NCI-H345 treated with DMSO at 0.1 percent for 48 hours (cell line): ENCODE measurements at regions not wholly inside any gene's neighbourhood (a gene's known extent, or its start where the extent isn't known, plus 50 kb on each side); places are given as distances from the start of the nearest gene placed in this dataset.
"Not testable (repeated sequence)": the region's sequence is repeated elsewhere in the genome, so short reads cannot be mapped to it uniquely, and the experiment has no call there.

Experiments
- DNase-seq: peaks from one replicate; lab custom pipeline; 2025; ENCODE audit not compliant: unreplicated experiment; lab: John Stamatoyannopoulos, UW

DNA sequence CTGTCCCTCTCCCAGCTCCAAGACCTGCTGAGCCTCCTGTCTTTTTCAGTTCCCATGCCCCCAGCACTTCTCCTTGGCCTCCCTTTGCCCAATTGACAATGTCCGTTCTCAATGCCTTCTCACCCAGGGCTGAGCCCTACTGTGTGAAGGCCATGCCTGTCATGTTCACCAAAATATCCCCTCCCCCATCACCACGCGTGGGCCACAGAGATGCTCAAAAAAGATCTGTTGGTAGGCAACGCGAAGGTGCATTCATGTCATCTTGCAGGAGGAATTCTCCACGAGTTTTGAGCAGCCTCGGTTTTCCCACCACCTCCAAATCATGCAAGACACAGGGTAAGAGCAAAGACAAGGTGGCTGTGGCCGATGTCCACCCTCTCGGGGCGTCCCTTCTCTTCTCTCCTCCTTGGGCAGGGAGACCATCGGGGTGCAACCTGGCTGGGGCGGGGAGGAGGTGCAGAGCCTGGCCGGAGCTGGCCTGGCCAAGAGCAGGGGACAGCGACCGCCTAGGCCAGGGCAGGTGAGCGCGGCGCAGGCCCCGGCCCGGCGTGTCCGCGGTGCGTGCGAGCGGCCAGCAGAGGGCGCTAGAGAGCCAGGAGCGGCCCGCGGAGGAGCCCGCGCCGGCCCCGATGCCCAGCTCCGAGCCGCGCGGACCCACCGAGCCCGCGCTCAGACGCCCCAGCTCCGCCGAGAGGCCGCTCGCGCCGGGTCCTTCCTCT, 56.3 kb upstream of the KRTAP5-11 start:
- peak; percentile 40 for DNase-seq

DNA sequence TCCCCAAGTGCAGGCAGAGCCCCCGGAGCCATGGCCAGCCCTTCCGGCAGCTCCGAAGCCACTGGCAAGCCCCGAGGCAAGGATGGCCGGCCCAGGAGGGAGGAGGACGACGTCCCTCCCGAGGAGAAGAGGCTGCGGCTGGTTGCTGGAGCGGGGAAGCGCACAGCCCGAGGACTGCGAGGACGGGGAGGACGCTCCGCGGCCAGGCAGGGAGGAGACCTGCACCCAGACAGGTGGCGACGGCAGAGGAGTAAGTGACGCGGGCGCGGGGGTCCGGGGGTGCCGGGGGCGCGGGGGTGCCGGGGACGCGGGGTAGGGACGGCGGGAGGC, 56.8 kb upstream of the KRTAP5-11 start:
- peak; percentile 15 for DNase-seq

GRCh38 chr11:71639916-71640315, 57.2 kb upstream of the KRTAP5-11 start:
- DNase-seq: not testable (repeated sequence)

DNA sequence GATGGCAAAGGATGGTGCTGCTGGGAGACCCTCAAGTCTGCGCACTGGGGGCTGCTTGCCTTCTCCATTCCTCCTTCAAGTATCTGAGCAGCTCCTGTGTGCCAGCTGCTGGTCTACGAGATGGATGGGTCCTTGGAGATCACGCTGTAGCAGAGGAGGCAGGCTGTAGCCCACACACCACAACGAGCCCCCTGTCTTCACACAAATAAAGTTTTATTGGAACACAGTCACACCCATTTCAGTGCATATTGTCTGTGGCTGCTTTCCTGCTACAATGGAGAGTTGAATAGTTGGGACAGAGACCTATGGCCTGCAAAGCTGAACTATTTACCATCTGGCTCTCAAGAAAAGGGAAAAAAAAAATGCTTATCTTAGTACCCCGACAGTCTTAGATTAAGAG, 64.4 kb upstream of the KRTAP5-11 start:
- DNase-seq: not testable (repeated sequence)

DNA sequence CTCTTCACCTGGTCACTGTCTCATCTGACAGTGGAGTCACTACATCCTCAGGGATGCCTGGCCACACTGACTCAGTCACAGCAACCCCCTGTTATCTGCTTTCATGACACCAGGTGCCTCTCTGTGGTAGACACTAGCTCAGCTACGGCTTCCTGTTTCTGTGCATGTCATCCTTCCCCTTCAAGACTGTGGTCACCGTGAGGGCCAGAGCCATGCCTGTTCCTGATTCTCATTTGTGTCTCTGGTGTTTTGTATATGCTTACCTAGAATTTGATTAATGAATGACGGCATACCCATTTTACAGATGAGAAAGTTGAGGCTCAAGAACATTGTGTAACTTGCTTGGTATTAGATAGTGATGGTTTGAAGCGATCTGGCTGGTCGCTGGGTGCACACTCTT, 70.3 kb upstream of the KRTAP5-11 start:
- not testable (repeated sequence) for DNase-seq

DNA sequence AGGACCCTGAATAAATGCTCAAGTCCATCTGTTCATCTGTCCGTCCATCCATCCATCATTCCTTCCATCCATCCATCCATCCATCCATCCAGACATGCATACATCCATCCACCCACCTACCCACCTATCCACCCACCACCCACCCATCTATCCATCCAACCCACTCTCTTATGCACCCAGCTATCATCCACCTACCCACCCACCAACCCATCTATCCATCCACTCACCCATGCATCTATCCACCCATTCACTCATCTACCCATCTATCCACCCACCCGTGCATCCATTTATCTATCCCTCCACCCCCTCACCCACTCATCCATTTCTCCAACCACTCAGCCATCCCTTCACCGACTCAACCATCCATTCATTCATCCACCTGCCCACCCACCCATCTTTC, 71.7 kb upstream of the KRTAP5-11 start:
- DNase-seq: not testable (repeated sequence)

GRCh38 chr11:71655041-71655440, 72.4 kb upstream of the KRTAP5-11 start:
- not testable (repeated sequence) for DNase-seq

DNA sequence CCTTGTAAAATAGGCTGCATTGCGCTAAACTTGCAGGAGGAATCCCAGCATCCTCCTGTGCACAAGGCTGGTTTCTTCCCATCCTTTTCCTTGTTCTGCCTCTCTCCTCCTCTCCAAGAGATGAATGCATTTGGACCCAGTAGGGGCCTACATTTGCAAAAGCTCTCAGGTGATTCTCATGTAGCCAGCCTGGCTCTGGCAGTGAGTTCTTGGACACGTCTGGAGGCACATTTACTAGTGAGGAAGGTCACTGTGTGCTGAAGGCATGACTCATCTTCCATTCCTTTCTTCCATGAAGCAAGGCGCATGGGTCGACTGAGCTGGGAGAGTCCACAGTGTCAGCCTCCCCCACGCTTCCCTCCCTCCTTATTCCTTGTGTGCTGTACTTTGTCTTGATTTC, 73.8 kb upstream of the KRTAP5-11 start:
- not testable (repeated sequence) for DNase-seq

DNA sequence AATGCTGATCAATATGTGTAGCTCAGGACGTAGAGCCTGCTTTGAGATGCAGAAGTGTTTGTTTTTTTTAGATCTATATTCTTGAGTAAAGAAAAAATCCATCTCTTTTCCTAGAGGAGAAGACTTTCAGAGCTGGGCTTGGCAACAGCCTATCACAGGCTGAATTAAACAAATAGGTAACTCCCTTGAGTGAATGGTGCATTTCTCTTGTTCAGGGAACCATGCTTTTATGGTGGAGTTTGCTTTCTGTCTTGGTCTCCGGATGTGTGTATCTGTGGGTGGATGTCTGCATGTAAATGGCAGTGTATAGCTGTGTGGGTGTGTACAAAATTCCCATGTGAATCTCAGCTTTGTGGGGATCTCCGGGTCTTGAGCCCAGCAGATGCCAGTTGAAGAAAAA, 82.3 kb upstream of the KRTAP5-11 start:
- not testable (repeated sequence) for DNase-seq

DNA sequence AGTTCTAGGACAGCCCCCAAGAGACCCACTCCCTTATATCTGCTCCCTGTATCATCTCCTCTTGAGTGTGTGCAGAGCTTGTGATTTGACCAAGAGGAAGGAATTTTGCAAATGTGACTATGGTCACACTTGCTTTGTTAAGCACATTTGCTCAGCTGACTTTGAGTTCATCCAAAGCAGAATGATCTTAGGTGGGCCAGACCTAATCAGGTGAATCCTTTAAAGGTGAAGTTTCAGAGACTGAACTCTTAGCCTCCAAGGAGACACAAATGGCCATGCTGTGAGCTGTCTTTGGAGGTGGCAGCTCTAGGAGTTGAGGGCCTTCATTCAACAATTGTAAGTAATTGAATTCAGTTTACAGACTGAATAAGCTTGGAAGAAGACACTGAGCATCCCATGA, 115.4 kb upstream of the KRTAP5-11 start:
- not testable (repeated sequence) for DNase-seq

DNA sequence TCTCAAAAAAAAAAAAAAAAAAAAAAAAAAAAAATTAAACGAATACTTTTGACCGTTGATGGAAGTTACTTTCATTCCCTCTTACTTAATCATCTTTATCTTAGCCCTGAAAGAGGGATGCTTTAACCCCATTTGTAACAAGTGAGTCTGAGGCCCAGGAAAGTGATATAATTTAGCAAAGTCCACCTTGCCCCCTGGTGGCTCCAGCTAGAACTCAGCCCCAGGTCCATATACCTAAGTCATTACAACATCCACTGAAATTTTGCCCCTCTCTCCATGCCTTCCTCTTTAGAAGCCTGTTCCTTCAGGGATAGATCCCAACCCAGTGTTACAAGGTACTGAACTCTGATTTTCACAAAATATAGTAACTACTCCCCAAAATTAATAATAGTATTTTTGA, 116.3 kb upstream of the KRTAP5-11 start:
- not testable (repeated sequence) for DNase-seq

DNA sequence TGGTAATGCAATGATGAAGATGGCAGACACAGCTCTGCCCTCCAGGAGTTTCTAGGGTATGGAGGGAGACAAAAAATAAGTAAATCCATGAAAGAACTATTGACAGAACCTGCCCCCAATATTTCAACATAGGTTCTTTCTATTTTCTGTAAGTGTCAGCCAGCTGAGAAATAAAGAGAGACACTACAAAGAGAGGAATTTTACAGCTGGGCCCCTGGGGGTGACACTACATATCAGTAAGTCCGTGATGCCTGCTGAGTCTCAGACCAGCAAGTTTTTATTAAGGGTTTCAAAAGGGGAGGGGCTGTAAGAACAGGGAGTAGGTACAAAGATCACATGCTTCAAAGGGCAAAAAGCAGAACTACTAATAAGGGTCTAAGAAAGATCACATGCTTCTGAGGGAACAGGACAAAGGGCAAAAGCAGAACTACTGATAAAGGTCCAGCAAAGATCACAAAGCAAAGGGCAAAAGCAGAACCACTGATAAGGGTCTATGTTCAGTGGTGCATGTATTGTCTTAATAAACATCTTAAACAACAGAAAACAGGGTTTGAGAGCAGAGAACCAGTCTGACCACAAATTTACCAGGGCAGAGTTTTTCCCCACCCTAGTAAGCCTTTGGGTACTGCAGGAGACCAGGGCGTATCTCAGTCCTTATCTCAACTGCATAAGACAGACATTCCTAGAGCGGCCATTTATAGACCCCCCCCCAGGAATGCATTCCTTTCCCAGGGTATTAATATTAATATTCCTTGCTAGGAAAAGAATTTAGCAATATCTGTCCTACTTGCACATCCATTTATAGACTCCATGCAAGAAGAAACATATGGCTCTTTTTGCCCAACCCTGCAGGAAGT, 119.0 kb upstream of the KRTAP5-11 start:
- not testable (repeated sequence) for DNase-seq

DNA sequence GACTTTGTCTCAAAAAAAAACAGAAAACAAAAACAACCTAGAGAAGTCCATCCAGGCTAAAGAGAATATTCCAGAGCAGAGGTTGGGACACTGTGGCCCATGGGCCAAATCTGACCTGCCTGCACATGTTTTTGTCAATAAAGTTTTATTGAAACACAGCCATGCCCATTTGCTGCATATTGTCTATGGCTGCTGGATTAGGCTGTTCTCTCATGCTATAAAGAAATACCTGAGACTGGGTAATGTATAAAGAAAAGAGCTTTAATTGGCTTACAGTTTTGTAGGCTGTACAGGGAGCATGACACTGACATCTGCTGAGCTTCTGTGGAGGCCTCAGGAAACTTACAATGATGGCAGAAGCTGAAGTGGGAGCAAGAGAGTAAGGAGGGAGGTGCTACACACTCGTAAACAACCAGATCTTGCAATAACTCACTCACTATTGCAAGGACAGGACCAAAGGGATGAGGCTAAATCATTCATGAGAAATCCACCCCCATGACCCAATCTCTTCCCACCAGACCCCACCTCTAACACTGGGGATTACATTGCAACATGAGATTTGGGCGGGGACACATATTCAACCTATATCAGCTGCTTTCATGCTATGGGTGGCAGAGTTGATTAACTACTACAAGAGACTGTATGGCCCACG, 122.5 kb upstream of the KRTAP5-11 start:
- not testable (repeated sequence) for DNase-seq

GRCh38 chr11:71705738-71706432, 123.2 kb upstream of the KRTAP5-11 start:
- DNase-seq: not testable (repeated sequence)

- not testable (repeated sequence) for DNase-seq
These were observed 124.4 kb upstream of the KRTAP5-11 start for GRCh38 chr11:71707083-71707482.

GRCh38 chr11:71709541-71709940, 123.5 kb upstream of the DEFB108B start:
- DNase-seq: not testable (repeated sequence)

DNA sequence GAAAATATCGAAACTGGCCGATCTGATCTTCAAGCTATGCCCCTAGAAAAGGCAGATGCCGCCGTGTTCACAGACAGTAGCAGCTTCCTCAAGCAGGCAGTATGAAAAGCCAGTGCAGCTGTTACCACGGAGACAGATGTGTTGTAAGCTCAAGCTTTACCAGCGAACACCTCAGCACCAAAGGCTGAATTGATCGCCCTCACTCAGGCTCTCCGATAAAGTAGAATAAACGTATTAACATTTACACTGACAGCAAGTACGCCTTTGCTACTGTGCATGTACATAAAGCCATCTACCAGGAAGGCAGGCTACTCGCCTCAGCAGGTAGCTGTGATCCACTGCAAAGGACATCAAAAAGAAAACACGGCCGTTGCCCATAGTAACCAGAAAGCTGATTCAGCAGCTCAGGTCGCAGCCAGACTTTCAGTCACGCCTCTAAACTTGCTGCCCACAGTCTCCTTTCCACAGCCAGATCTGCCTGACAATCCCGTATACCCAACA, 122.8 kb upstream of the DEFB108B start:
- not testable (repeated sequence) for DNase-seq

- not testable (repeated sequence) for DNase-seq
These were observed 122.2 kb upstream of the DEFB108B start for GRCh38 chr11:71710701-71711385.

- not testable (repeated sequence) for DNase-seq
These were observed 120.7 kb upstream of the DEFB108B start for GRCh38 chr11:71712350-71712749.

DNA sequence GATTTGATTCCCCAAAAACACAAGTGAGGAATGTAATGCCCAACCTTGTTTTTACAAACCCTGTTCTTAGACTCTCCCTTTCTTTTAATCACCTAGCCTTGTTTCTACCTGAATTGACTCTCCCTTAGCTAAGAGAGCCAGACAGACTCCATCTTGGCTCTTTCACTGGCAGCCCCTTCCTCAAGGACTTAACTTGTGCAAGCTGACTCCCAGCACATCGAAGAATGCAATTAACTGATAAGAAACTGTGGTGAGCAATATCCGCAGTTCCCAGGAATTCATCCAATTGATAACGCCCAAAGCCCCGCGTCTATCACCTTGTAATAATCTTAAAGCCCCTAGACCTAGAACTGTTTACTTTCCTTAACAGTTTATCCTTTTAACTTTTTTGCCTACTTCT, 120.2 kb upstream of the DEFB108B start:
- DNase-seq: not testable (repeated sequence)
